ENCODE measurements at regions not wholly inside any gene's neighbourhood (a gene's known extent, or its start where the extent isn't known, plus 50 kb on each side); places are given as distances from the start of the nearest gene placed in this dataset.

DNA sequence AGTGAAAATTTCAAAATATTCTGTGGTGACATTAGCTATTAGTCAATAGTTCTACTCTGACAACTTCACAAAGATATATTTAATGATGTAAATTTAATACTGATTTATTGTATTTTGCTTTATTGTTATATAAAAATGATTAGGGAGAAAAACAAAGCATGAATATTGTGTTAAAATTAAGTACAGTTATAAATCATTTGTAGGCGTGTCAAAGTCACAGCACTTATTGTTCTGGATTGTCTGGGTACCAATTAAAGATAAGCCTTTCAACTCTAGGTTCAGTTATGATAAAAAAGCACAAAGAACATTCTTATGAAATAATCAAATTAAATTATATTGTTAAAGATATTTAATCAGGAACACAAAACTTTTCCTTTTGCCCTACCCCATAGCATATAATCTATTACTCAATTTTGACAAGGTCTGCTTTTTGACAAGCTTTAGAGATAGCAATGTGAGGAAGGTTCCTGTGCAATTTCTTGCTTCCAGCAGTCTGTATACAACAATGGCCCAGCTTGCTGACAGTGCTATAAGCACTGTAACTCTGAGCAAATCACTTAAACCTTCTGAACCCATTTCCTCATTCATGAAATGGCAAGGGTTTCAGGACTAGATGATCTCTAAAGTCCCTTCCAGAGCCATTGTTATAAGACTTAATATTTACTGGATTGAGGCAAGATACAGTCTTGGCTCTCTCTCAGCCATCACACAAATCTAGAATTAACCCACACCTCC is 910.3 kb upstream of the LCORL start:
- TF ChIP-seq, protein P1, sequence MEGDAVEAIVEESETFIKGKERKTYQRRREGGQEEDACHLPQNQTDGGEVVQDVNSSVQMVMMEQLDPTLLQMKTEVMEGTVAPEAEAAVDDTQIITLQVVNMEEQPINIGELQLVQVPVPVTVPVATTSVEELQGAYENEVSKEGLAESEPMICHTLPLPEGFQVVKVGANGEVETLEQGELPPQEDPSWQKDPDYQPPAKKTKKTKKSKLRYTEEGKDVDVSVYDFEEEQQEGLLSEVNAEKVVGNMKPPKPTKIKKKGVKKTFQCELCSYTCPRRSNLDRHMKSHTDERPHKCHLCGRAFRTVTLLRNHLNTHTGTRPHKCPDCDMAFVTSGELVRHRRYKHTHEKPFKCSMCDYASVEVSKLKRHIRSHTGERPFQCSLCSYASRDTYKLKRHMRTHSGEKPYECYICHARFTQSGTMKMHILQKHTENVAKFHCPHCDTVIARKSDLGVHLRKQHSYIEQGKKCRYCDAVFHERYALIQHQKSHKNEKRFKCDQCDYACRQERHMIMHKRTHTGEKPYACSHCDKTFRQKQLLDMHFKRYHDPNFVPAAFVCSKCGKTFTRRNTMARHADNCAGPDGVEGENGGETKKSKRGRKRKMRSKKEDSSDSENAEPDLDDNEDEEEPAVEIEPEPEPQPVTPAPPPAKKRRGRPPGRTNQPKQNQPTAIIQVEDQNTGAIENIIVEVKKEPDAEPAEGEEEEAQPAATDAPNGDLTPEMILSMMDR (IDR thresholded peaks at IDR 0.05), result no peak
- no peak for TF ChIP-seq POLR2AphosphoS5 (IDR thresholded peaks at IDR 0.05)
- TF ChIP-seq POLR2A (IDR thresholded peaks at IDR 0.05), result no peak
- no peak for TF ChIP-seq EP300 (IDR thresholded peaks at IDR 0.05)

Measured in sigmoid colon (tissue), 4 donors.